Chondrocyte (in vitro differentiated cells): ENCODE measurements at regions not wholly inside any gene's neighbourhood (a gene's known extent, or its start where the extent isn't known, plus 50 kb on each side); places are given as distances from the start of the nearest gene placed in this dataset.

Experiments
- DNase-seq: peaks from one replicate; pipeline ENCODE4 v3.0.0; 2021; ENCODE audit warnings: mixed read lengths, low spot score
- H3K27ac Mint-ChIP-seq: one replicate; pipeline ENCODE4 v1.8.0; 2021; ENCODE audit warnings: mild to moderate bottlenecking, moderate library complexity, mixed read lengths; ENCODE audit not compliant: unreplicated experiment
- H3K27me3 Mint-ChIP-seq: 2 replicates; pipeline ENCODE4 v1.8.0; 2021; ENCODE audit warnings: low read depth, mixed read lengths
- H3K36me3 Mint-ChIP-seq: 2 replicates; pipeline ENCODE4 v1.8.0; 2021; ENCODE audit warnings: low read depth, mixed read lengths
- H3K4me1 Mint-ChIP-seq: 2 replicates; pipeline ENCODE4 v1.8.0; 2021; ENCODE audit warnings: low read depth, mild to moderate bottlenecking, mixed read lengths
- H3K4me3 Mint-ChIP-seq: one replicate; pipeline ENCODE4 v1.8.0; 2021; ENCODE audit warnings: mild to moderate bottlenecking, moderate library complexity, mixed read lengths; ENCODE audit not compliant: unreplicated experiment
- H3K9me3 Mint-ChIP-seq: 2 replicates; pipeline ENCODE4 v1.8.0; 2021; ENCODE audit warnings: low read depth, mixed read lengths
- TF ChIP-seq, protein P1 (sequence below): fragments of 200-600 bp; sonication (generic); IDR thresholded peaks from 2 replicates; pipeline ENCODE4 v1.5.0; 2021; ENCODE audit warnings: antibody characterized with exemption, mild to moderate bottlenecking, moderate library complexity

- no peak overlapping the region for H3K4me3 Mint-ChIP-seq
- no peaks in the 10 kb centered on the region for H3K36me3 Mint-ChIP-seq
- H3K27me3 Mint-ChIP-seq: no peaks in the 10 kb centered on the region
- peaks cover 2% of the 10 kb centered on the region for H3K9me3 Mint-ChIP-seq
- no peaks in the 10 kb centered on the region for H3K4me1 Mint-ChIP-seq
- DNase-seq: no peak
- H3K27ac Mint-ChIP-seq: no peak overlapping the region
- TF ChIP-seq, protein P1, sequence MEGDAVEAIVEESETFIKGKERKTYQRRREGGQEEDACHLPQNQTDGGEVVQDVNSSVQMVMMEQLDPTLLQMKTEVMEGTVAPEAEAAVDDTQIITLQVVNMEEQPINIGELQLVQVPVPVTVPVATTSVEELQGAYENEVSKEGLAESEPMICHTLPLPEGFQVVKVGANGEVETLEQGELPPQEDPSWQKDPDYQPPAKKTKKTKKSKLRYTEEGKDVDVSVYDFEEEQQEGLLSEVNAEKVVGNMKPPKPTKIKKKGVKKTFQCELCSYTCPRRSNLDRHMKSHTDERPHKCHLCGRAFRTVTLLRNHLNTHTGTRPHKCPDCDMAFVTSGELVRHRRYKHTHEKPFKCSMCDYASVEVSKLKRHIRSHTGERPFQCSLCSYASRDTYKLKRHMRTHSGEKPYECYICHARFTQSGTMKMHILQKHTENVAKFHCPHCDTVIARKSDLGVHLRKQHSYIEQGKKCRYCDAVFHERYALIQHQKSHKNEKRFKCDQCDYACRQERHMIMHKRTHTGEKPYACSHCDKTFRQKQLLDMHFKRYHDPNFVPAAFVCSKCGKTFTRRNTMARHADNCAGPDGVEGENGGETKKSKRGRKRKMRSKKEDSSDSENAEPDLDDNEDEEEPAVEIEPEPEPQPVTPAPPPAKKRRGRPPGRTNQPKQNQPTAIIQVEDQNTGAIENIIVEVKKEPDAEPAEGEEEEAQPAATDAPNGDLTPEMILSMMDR: no peak
Observed at GRCh38 chr14:83847102-83847501, 1682.8 kb upstream of the FLRT2 start.

GRCh38 chr14:83850092-83850491, 1679.9 kb upstream of the FLRT2 start:
- no peaks in the 10 kb centered on the region for H3K36me3 Mint-ChIP-seq
- no peak overlapping the region for H3K27ac Mint-ChIP-seq
- TF ChIP-seq, protein P1: no peak
- H3K4me3 Mint-ChIP-seq: no peak overlapping the region
- DNase-seq: no peak
- no peaks in the 10 kb centered on the region for H3K4me1 Mint-ChIP-seq
- H3K27me3 Mint-ChIP-seq: no peaks in the 10 kb centered on the region
- H3K9me3 Mint-ChIP-seq: peaks cover 2% of the 10 kb centered on the region

DNA sequence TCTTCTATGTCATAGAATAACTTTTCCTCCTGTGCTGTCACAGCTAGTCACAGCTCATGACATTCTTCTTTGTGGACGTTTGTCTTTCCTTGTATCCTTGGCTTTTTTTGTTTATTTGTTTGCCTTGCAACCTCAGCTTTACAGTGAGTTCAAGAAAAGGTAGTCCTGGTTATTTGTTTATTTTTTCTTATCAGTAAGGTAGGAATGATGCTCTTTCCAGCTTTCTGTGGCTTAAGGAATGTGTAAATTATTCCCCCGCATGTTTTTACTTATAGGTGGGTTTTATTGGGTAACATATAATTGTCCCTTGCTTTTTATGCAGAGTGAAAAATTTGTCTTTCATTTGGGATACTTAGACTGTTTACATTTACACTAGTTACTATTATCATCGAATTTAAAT, 1673.6 kb upstream of the FLRT2 start:
- no peak for DNase-seq
- Mint-ChIP-seq H3K27ac (no peak overlapping the region), H3K4me1 (no peaks in the 10 kb centered on the region), H3K36me3 (no peaks in the 10 kb centered on the region), H3K27me3 (no peaks in the 10 kb centered on the region), H3K9me3 (peaks cover 2% of the 10 kb centered on the region), H3K4me3 (no peak overlapping the region)
- TF ChIP-seq, protein P1: no peak

- Mint-ChIP-seq H3K36me3 (no peaks in the 10 kb centered on the region), H3K4me1 (no peaks in the 10 kb centered on the region), H3K4me3 (no peak overlapping the region), H3K27ac (no peak overlapping the region), H3K27me3 (no peaks in the 10 kb centered on the region), H3K9me3 (no peaks in the 10 kb centered on the region)
- DNase-seq: no peak
- TF ChIP-seq, protein P1: no peak
Observed at GRCh38 chr14:83860631-83861155, 1669.3 kb upstream of the FLRT2 start.

DNA sequence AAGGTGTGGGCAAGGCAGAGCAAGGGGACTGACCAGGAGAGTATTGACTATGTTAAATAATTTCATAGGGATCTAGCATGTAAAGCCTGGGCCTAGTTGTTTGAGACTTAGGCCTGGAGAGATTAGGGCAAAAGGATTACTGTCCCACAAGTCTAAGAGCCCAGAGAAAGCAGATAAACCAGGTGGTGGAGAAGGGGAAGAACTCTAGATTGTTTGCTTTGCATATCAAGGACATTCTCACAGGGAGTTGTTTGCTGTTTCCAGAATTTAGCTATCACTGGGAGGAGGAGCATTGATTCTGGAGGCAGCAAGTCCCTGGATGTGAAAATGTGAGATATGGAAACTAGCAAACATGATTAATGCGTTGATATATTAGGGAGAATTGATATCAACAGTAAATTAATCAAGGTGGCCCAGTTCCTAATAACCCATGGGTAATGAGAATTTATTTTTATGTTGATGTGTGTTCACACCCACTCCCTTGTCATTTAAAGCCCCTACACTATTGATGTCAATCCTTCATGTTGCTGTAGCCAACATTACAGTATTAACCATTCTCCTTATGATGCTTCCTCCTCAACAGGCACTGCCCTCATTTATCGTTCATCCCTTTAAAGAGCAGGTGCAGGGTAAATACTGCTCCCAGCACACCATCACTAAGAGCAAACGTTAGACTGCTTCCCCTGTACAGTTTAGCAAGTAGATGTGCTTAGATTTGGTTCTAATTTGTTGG, 1666.7 kb upstream of the FLRT2 start:
- H3K27ac Mint-ChIP-seq: no peak overlapping the region
- no peak overlapping the region for H3K4me3 Mint-ChIP-seq
- H3K4me1 Mint-ChIP-seq: peaks cover 4% of the 10 kb centered on the region
- no peaks in the 10 kb centered on the region for H3K27me3 Mint-ChIP-seq
- no peaks in the 10 kb centered on the region for H3K36me3 Mint-ChIP-seq
- TF ChIP-seq, protein P1: no peak
- no peak for DNase-seq
- no peaks in the 10 kb centered on the region for H3K9me3 Mint-ChIP-seq
